ENCODE measurements at regions not wholly inside any gene's neighbourhood (a gene's known extent, or its start where the extent isn't known, plus 50 kb on each side); places are given as distances from the start of the nearest gene placed in this dataset.

- no peak for TF ChIP-seq CTCF (IDR thresholded peaks at IDR 0.05)
- H3K27me3 Mint-ChIP-seq (ENCODE audit: low read depth): no peaks in the 10 kb centered on the region
- H3K36me3 Mint-ChIP-seq (ENCODE audit: low read depth): peaks cover 2% of the 10 kb centered on the region
- peaks cover 10% of the 10 kb centered on the region for H3K4me1 Mint-ChIP-seq (ENCODE audit: low read depth)
- H3K9me3 Mint-ChIP-seq (ENCODE audit: low read depth): peaks cover 27% of the 10 kb centered on the region
- no peak overlapping the region for H3K4me3 Mint-ChIP-seq (ENCODE audit: unreplicated experiment)
- no peak for DNase-seq (ENCODE audit: low spot score)
- H3K27ac Mint-ChIP-seq (ENCODE audit: unreplicated experiment): no peak overlapping the region
Observed at GRCh38 chr4:156556336-156556735, 415.3 kb downstream of the PDGFC start.

- H3K36me3 Mint-ChIP-seq (ENCODE audit: low read depth): peaks cover 2% of the 10 kb centered on the region
- no peak overlapping the region for H3K27ac Mint-ChIP-seq (ENCODE audit: unreplicated experiment)
- no peaks in the 10 kb centered on the region for H3K27me3 Mint-ChIP-seq (ENCODE audit: low read depth)
- TF ChIP-seq CTCF (IDR thresholded peaks at IDR 0.05): no peak
- no peak for DNase-seq (ENCODE audit: low spot score)
- H3K4me1 Mint-ChIP-seq (ENCODE audit: low read depth): peaks cover 7% of the 10 kb centered on the region
- peaks cover 23% of the 10 kb centered on the region for H3K9me3 Mint-ChIP-seq (ENCODE audit: low read depth)
- H3K4me3 Mint-ChIP-seq (ENCODE audit: unreplicated experiment): no peak overlapping the region
Observed at GRCh38 chr4:156553659-156554058, 417.9 kb downstream of the PDGFC start.

- TF ChIP-seq CTCF (IDR thresholded peaks at IDR 0.05): no peak
- DNase-seq (ENCODE audit: low spot score): no peak
- H3K27ac Mint-ChIP-seq (ENCODE audit: unreplicated experiment): peak overlapping the region; percentile 34
- H3K4me1 Mint-ChIP-seq (ENCODE audit: low read depth): peaks cover 35% of the 10 kb centered on the region
- no peak overlapping the region for H3K4me3 Mint-ChIP-seq (ENCODE audit: unreplicated experiment)
- H3K9me3 Mint-ChIP-seq (ENCODE audit: low read depth): peaks cover 15% of the 10 kb centered on the region
- H3K36me3 Mint-ChIP-seq (ENCODE audit: low read depth): no peaks in the 10 kb centered on the region
- no peaks in the 10 kb centered on the region for H3K27me3 Mint-ChIP-seq (ENCODE audit: low read depth)
Observed at GRCh38 chr4:156547891-156548290, 423.7 kb downstream of the PDGFC start.

GRCh38 chr4:156547439-156547838 is 424.2 kb downstream of the PDGFC start:
- Mint-ChIP-seq H3K9me3 (ENCODE audit: low read depth) (peaks cover 15% of the 10 kb centered on the region), H3K36me3 (ENCODE audit: low read depth) (no peaks in the 10 kb centered on the region), H3K4me1 (ENCODE audit: low read depth) (peaks cover 35% of the 10 kb centered on the region), H3K27me3 (ENCODE audit: low read depth) (no peaks in the 10 kb centered on the region), H3K27ac (ENCODE audit: unreplicated experiment) (peak overlapping the region; percentile 86), H3K4me3 (ENCODE audit: unreplicated experiment) (peak overlapping the region; percentile 1)
- no peak for TF ChIP-seq CTCF (IDR thresholded peaks at IDR 0.05)
- no peak for DNase-seq (ENCODE audit: low spot score)

GRCh38 chr4:156545003-156545785 is 426.4 kb downstream of the PDGFC start:
- no peak for TF ChIP-seq CTCF (IDR thresholded peaks at IDR 0.05)
- H3K9me3 Mint-ChIP-seq (ENCODE audit: low read depth): no peaks in the 10 kb centered on the region

More at GRCh38 chr4:156545003-156545785, 426.4 kb downstream of the PDGFC start:
- Mint-ChIP-seq H3K27me3 (ENCODE audit: low read depth) (no peaks in the 10 kb centered on the region), H3K36me3 (ENCODE audit: low read depth) (no peaks in the 10 kb centered on the region), H3K4me3 (ENCODE audit: unreplicated experiment) (no peak overlapping the region), H3K4me1 (ENCODE audit: low read depth) (peaks cover 35% of the 10 kb centered on the region), H3K27ac (ENCODE audit: unreplicated experiment) (peak overlapping the region; percentile 29)
- DNase-seq (ENCODE audit: low spot score): no peak
